H1 (cell line): ENCODE measurements at regions not wholly inside any gene's neighbourhood (a gene's known extent, or its start where the extent isn't known, plus 50 kb on each side); places are given as distances from the start of the nearest gene placed in this dataset.

Source experiments
- CTCF ChIA-PET: fragments of 300-600 bp; sonication (Branson Sonifier 250); formaldehyde crosslinking; loops from one replicate; lab custom pipeline; 2021; ENCODE audit not compliant: partially characterized antibody; lab: Charles Lee
- POLR2A ChIA-PET: fragments of 300-600 bp; sonication (Branson Sonifier 250); formaldehyde crosslinking; loops from one replicate; lab custom pipeline; 2021; ENCODE audit warnings: inconsistent platforms; ENCODE audit not compliant: partially characterized antibody; lab: Charles Lee
- DNase-seq, 2 experiments: peaks; one replicate each; pipeline versions ENCODE4 v3.0.0 to v3.0.0-alpha.2; 2010 to 2022; ENCODE audit warnings: low spot score in 2 of 2, low read depth in 1 of 2, mixed read lengths in 1 of 2
- FAIRE-seq: peaks from 2 replicates; lab custom pipeline; 2011; peaks lifted over from hg19 to GRCh38; lab: Jason Lieb, UNC
- H2AFZ ChIP-seq: 2 replicates; pipeline ENCODE4 v1.8.1; 2012; ENCODE audit warnings: low read length, inconsistent platforms
- H2AK5ac ChIP-seq: 2 replicates; pipeline ENCODE4 v1.6.1; 2013; ENCODE audit warnings: low read depth, low read length
- H2BK120ac ChIP-seq: replicated peaks from 2 replicates; pipeline ENCODE3; 2013; ENCODE audit warnings: low read depth, low read length, inconsistent platforms
- H2BK12ac ChIP-seq: 2 replicates; pipeline ENCODE4 v1.6.1; 2013; ENCODE audit warnings: low read depth, low read length
- H2BK15ac ChIP-seq: 2 replicates; pipeline ENCODE4 v1.6.1; 2013; ENCODE audit warnings: low read length
- H2BK20ac ChIP-seq: 2 replicates; pipeline ENCODE4 v1.6.1; 2013; ENCODE audit warnings: low read length
- H2BK5ac ChIP-seq: 2 replicates; pipeline ENCODE4 v1.6.1; 2013; ENCODE audit warnings: low read depth, low read length
- H3K14ac ChIP-seq: 2 replicates; pipeline ENCODE4 v1.6.1; 2013; ENCODE audit warnings: inconsistent platforms; ENCODE audit not compliant: insufficient read length
- H3K18ac ChIP-seq: 2 replicates; pipeline ENCODE4 v1.6.1; 2013; ENCODE audit warnings: low read length; ENCODE audit errors: extremely low read depth
- H3K23ac ChIP-seq: 2 replicates; pipeline ENCODE4 v1.6.1; 2013; ENCODE audit warnings: inconsistent platforms; ENCODE audit not compliant: insufficient read length
- H3K23me2 ChIP-seq: 2 replicates; pipeline ENCODE4 v1.6.1; 2013; ENCODE audit warnings: low read depth, low read length
- H3K27ac ChIP-seq: 2 replicates; pipeline ENCODE4 v1.6.1; 2011; ENCODE audit warnings: low read depth, low read length, inconsistent platforms
- H3K27me3 ChIP-seq, 4 experiments: replicated peaks in 1 of 4; 1 replicate in 1 of 4; 2 replicates in 3 of 4; pipeline versions ENCODE4 v1.6.1 to v1.8.1; 2011 to 2013; ENCODE audit warnings: low read length in 3 of 4, mild to moderate bottlenecking in 3 of 4, inconsistent platforms in 2 of 4, mixed read lengths in 2 of 4, moderate library complexity in 1 of 4; ENCODE audit not compliant: control insufficient read depth in 3 of 4, insufficient read depth in 3 of 4; ENCODE audit errors: extremely low read depth in 1 of 4
- H3K36me3 ChIP-seq, 4 experiments: 2 replicates each; pipeline versions ENCODE4 v1.6.1 to v1.8.1; 2011 to 2013; ENCODE audit warnings: mild to moderate bottlenecking in 4 of 4, low read length in 3 of 4, moderate library complexity in 2 of 4, control low read depth in 1 of 4, inconsistent platforms in 1 of 4; ENCODE audit not compliant: insufficient read depth in 4 of 4, control insufficient read depth in 2 of 4
- H3K4ac ChIP-seq: replicated peaks from 2 replicates; pipeline ENCODE3; 2013; ENCODE audit warnings: low read length, low read depth, mixed read lengths, inconsistent platforms; ENCODE audit not compliant: insufficient read length
- H3K4me1 ChIP-seq, 4 experiments: replicated peaks in 1 of 4; 1 replicate in 1 of 4; 2 replicates in 3 of 4; pipeline versions ENCODE4 v1.6.1 to v1.8.1; 2011 to 2013; ENCODE audit warnings: low read length in 3 of 4, inconsistent platforms in 2 of 4, mixed read lengths in 1 of 4; ENCODE audit not compliant: insufficient read depth in 4 of 4, control insufficient read depth in 3 of 4
- H3K4me2 ChIP-seq, 2 experiments: 2 replicates each; pipeline versions ENCODE4 v1.6.1 to v1.8.1; 2011 to 2013; ENCODE audit warnings: low read depth in 2 of 2, low read length in 2 of 2, control low read depth in 1 of 2, inconsistent platforms in 1 of 2, mild to moderate bottlenecking in 1 of 2; ENCODE audit not compliant: insufficient read depth in 1 of 2
- H3K4me3 ChIP-seq, 4 experiments: fragments of 200-600, 300-600 bp in 1 of 4; sonication (generic), shearing (Covaris generic), sonication (Bioruptor Twin) in 1 of 4; 2 replicates each; pipeline versions ENCODE4 v1.5.1 to v1.8.1; 2011 to 2016; ENCODE audit warnings: low read length in 4 of 4, low read depth in 3 of 4, control low read depth in 2 of 4, inconsistent platforms in 2 of 4, mild to moderate bottlenecking in 2 of 4, mixed read lengths in 1 of 4, moderate library complexity in 1 of 4; ENCODE audit not compliant: insufficient read depth in 2 of 4; ENCODE audit errors: extremely low read depth in 1 of 4
- H3K56ac ChIP-seq: replicated peaks from 2 replicates; pipeline ENCODE3; 2013; ENCODE audit warnings: low read depth, mild to moderate bottlenecking, mixed read lengths, low read length, inconsistent platforms; ENCODE audit not compliant: insufficient read length
- H3K79me1 ChIP-seq: 2 replicates; pipeline ENCODE4 v1.6.1; 2013; ENCODE audit warnings: low read depth, low read length, control low read depth
- H3K79me2 ChIP-seq, 2 experiments: 2 replicates each; pipeline versions ENCODE4 v1.6.1 to v1.8.1; 2012 to 2013; ENCODE audit warnings: low read length in 2 of 2, mild to moderate bottlenecking in 2 of 2, inconsistent platforms in 1 of 2; ENCODE audit not compliant: insufficient read depth in 2 of 2, control insufficient read depth in 1 of 2
- H3K9ac ChIP-seq, 4 experiments: replicated peaks in 1 of 4; 1 replicate in 1 of 4; 2 replicates in 3 of 4; pipeline versions ENCODE4 v1.6.1 to v1.8.1; 2011 to 2013; ENCODE audit warnings: low read depth in 3 of 4, low read length in 3 of 4, control low read depth in 2 of 4, mild to moderate bottlenecking in 2 of 4, moderate library complexity in 2 of 4, inconsistent platforms in 1 of 4; ENCODE audit errors: extremely low read depth in 1 of 4
- H3K9me3 ChIP-seq, 2 experiments: 2 replicates each; pipeline versions ENCODE4 v1.6.1 to v1.8.1; 2012 to 2013; ENCODE audit warnings: mild to moderate bottlenecking in 2 of 2, moderate library complexity in 2 of 2, control low read depth in 1 of 2, inconsistent platforms in 1 of 2, low read depth in 1 of 2, low read length in 1 of 2, mixed read lengths in 1 of 2; ENCODE audit not compliant: insufficient read depth in 2 of 2
- H4K20me1 ChIP-seq, 2 experiments: replicated peaks in 1 of 2; 2 replicates each; pipeline versions ENCODE3 to v1.8.1; 2011 to 2013; ENCODE audit warnings: inconsistent platforms in 2 of 2, low read length in 2 of 2, mild to moderate bottlenecking in 1 of 2; ENCODE audit not compliant: insufficient read depth in 2 of 2, control insufficient read depth in 1 of 2
- H4K5ac ChIP-seq: 2 replicates; pipeline ENCODE4 v1.6.1; 2013; ENCODE audit warnings: low read length, low read depth, mixed read lengths, inconsistent platforms; ENCODE audit not compliant: insufficient read length
- H4K8ac ChIP-seq: 2 replicates; pipeline ENCODE4 v1.8.0; 2013; ENCODE audit warnings: mild to moderate bottlenecking, moderate library complexity, low read length, inconsistent platforms; ENCODE audit not compliant: insufficient read depth; ENCODE audit errors: extremely low read depth
- H4K91ac ChIP-seq: replicated peaks from 2 replicates; pipeline ENCODE3; 2013; ENCODE audit warnings: low read length, mixed read lengths, inconsistent platforms; ENCODE audit not compliant: insufficient read length
- ASH2L ChIP-seq: fragments of 200-600, 300-600 bp; sonication (generic); IDR thresholded peaks from one replicate; pipeline ENCODE4 v1.7.1; 2017; ENCODE audit warnings: low read length
- BACH1 ChIP-seq: IDR thresholded peaks from 2 replicates; pipeline ENCODE4 v1.6.1; 2012; ENCODE audit warnings: low read length, improper control_type of control experiment
- HDAC2 ChIP-seq, 2 experiments: fragments of 300-600 bp in 1 of 2; sonication (generic) in 1 of 2; IDR thresholded peaks; 2 replicates each; pipeline ENCODE4 v1.6.1; 2011 to 2012; ENCODE audit warnings: low read depth in 2 of 2, low read length in 2 of 2, mild to moderate bottlenecking in 2 of 2, moderate library complexity in 2 of 2, borderline replicate concordance in 1 of 2, inconsistent platforms in 1 of 2
- KDM4A ChIP-seq: IDR thresholded peaks from one replicate; pipeline ENCODE4 v1.7.1; 2012; ENCODE audit warnings: low read depth, mild to moderate bottlenecking, moderate library complexity, low read length, inconsistent platforms; ENCODE audit not compliant: severe bottlenecking
- RNF2 ChIP-seq: fragments of 200-900, 300-1000 bp; sonication (generic); IDR thresholded peaks from 2 replicates; pipeline ENCODE4 v1.7.1; 2016; ENCODE audit warnings: borderline replicate concordance, low read depth, mild to moderate bottlenecking, antibody characterized with exemption, low read length; ENCODE audit not compliant: poor library complexity, severe bottlenecking; ENCODE audit errors: missing control alignments
- WGBS, 2 experiments: shearing (Covaris generic) in 1 of 2; methylation state at CpG; one replicate each; pipeline versions ENCODE4 v1.1.6 to v1.1.7; 2013 to 2015; ENCODE audit warnings: low lambda C conversion rate in 2 of 2, mixed read lengths in 2 of 2, inconsistent platforms in 1 of 2, low coverage in 1 of 2, missing lambda C conversion rate in 1 of 2; ENCODE audit not compliant: insufficient replicate concordance in 2 of 2, insufficient coverage in 1 of 2, insufficient read length in 1 of 2; ENCODE audit errors: extremely low coverage in 1 of 2, missing lambda C conversion rate in 1 of 2; 5-methylcytosine and 5-hydroxymethylcytosine counted together

- Histone ChIP-seq H2BK12ac (no peak overlapping the region), H3K9me3 (no peaks in the 10 kb centered on the region), H3K23me2 (no peaks in the 10 kb centered on the region), H4K5ac (no peak overlapping the region), H4K20me1 (no peaks in the 10 kb centered on the region), H3K56ac (no peak overlapping the region), H3K4ac (no peak overlapping the region), H2AK5ac (no peak overlapping the region), H2BK120ac (no peak overlapping the region), H2BK20ac (no peak overlapping the region), H3K4me2 (no peak overlapping the region), H3K36me3 (no peaks in the 10 kb centered on the region), H3K4me1 (peaks cover 0 to 2% (median 0%) of the 10 kb centered on the region in 4 experiments; a peak in 1 of 7 replicates), H3K18ac (no peak overlapping the region), H3K23ac (no peak overlapping the region), H3K9ac (no peak overlapping the region), H3K27ac (no peak overlapping the region), H2AFZ (no peak overlapping the region), H3K27me3 (no peaks in the 10 kb centered on the region), H3K4me3 (no peak overlapping the region), H3K79me2 (no peaks in the 10 kb centered on the region), H4K8ac (no peak overlapping the region), H3K79me1 (no peaks in the 10 kb centered on the region), H3K14ac (no peak overlapping the region), H2BK15ac (no peak overlapping the region), H4K91ac (no peak overlapping the region), H2BK5ac (no peak overlapping the region)
- DNase-seq (no peak), FAIRE-seq (no peak)
- POLR2A ChIA-PET, result no interaction called here
- CTCF ChIA-PET, result interaction anchor here (1.4 kb wide), 1 partner anchor 10 kb away, joined by 3 read pairs; no protein-coding TSS in a partner anchor
- 94% methylated on average over 1 of the region's 1 CpG; no CpG with 5 or more reads in 1 of the 2 experiments for WGBS, 2 experiments
- no peak for TF ChIP-seq HDAC2 (IDR thresholded peaks at IDR 0.05; ENCODE audit: borderline replicate concordance in 1 of 2, low read depth in 2 of 2, low read length in 2 of 2)
- no peak for TF ChIP-seq BACH1
- no peak for TF ChIP-seq KDM4A
- TF ChIP-seq ASH2L, result no peak
- TF ChIP-seq RNF2, result no peak
Observed at GRCh38 chr2:67258831-67259230, 138.3 kb upstream of the ETAA1 start.
